Renal cortical epithelial cell (primary cell): ENCODE measurements at regions not wholly inside any gene's neighbourhood (a gene's known extent, or its start where the extent isn't known, plus 50 kb on each side); places are given as distances from the start of the nearest gene placed in this dataset.
"Not testable (repeated sequence)": the region's sequence is repeated elsewhere in the genome, so short reads cannot be mapped to it uniquely, and the experiment has no call there.

Experiments used
- DNase-seq: peaks from one replicate; pipeline ENCODE4 v3.0.0-alpha.2; 2011; ENCODE audit warnings: low read depth

DNA sequence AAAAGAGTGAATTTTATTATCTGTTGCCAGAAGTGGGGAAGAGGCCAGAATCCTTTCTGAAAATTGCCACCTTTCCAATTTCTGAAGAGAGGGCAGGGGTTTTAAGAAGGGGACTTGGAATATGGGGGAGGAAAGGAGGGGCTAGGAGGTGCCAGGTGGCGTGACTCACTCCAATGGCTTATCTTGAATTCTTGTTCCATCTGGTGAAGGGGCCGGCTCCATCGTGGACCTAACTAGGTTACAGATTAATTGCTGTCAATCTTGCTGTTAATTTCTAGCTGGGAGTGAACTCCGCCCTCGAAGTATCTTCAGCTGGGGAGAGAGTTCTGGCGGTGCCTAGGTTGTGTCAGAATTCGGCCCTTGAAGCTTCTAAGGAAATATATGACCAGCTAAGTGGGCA is 138.7 kb downstream of the YTHDC2 start:
- DNase-seq = no peak

- no peak for DNase-seq
These were observed 141.3 kb downstream of the YTHDC2 start for GRCh38 chr5:113654828-113655227.

DNA sequence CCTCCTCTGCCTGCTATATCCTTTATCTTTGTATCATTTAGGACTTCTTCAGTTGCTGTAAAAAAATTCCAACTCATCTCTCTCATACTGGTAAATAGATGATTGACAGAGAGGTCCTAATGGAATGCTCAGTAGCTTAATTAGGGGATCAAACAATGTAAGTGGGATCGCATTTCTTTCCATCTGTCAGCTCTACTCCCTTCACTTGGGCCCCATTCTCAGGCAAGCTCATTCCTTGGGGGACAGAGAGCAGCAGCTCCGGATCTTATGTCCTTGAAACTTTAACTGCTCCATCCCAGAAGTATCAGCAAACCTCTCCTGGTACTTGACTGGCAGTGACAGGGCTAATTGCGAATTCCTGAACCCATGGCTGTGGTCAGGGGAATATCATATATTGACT is 146.7 kb downstream of the YTHDC2 start:
- DNase-seq = no peak

GRCh38 chr5:113660706-113661250 is 147.3 kb downstream of the YTHDC2 start:
- DNase-seq = no peak

DNA sequence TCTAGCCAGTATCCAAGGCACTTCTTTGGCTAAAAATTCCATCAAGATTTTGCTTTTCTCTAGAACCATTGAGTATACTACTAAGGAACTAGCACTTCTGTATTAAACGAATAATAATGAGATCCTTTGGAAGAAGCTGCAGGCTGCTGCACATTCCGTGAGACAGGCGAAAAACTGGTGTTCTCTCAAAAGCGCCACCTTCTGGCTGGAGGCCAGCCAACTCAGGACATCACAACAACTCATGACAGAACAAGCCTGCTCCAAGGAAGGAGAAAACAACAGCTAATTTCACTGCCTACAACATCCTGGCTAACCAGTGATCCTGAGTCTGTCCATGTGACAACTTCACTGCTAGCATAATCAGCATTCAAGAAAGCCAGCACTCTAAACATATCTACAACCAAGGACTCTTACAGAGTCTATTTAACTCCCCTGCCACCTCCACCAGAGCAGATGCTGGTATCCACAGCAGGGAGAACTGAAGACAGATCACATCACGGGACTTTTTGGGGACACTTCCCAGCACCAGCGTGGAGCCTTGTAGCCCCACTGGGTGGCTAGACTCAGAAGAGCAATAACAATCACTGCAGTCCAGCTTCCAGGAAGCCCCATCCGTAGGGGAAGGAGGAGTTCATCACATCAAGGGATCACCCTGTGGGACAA is 150.5 kb downstream of the YTHDC2 start:
- DNase-seq = peak; percentile 18

GRCh38 chr5:113673041-113673440 is 159.5 kb downstream of the YTHDC2 start:
- no peak for DNase-seq

DNA sequence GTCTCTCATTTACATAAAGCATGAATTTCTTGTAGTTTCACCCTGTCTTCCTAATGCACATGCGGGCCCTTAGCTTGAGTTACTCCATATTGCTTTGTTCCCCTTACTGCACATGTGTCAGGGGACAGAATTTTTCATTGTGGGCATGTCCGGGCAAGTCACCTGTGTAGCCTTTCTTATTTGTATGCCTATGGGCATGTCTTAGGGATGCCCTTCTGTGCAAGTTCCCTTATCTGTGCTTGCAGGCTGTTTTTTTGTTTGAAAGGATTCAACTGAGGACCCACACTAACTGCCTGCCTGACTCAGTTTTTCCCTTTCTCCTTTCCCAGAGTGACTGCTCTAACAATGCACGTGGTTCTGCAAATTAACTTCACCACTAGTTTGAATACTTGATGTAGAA is 161.7 kb downstream of the YTHDC2 start:
- DNase-seq = no peak

GRCh38 chr5:113678202-113678601 is 164.7 kb downstream of the YTHDC2 start:
- no peak for DNase-seq

DNA sequence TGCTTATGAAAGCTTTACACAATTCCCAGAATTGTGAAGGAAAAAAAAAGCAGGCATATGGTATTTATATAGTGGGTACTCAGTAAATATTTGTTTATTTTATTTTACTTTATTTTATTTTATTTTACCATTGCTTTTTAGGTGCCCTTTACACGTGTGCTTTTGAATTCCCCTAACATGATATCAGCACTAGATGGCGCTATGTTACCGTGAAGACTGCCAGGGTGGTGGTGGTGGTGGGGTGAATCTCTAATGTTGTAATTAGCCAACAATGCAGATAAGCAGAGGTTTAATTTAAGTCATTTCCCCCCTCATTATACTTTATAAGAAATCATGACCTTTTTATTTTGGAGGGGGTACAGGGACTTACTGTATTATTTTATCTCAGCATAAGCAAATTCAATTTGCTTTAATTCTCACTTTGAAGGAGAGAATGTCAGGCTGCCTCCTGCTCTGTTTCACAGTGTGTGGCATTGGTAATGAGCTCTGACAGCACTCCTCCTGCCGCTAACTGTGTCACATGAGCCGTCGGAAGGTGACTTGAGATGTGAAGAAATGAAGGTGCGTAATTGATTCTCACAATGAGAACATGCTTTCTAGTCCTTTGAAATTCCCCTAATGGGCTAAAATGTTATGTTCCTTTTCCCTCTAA is 165.6 kb downstream of the YTHDC2 start:
- DNase-seq = peak; percentile 27

- DNase-seq = no peak
These were observed 167.0 kb downstream of the YTHDC2 start for GRCh38 chr5:113680534-113680933.

GRCh38 chr5:113682497-113683136 is 169.1 kb downstream of the YTHDC2 start:
- no peak for DNase-seq

GRCh38 chr5:113683211-113683610 is 169.7 kb downstream of the YTHDC2 start:
- DNase-seq = no peak

GRCh38 chr5:113686599-113686998 is 173.1 kb downstream of the YTHDC2 start:
- no peak for DNase-seq

GRCh38 chr5:113689647-113690046 is 176.2 kb downstream of the YTHDC2 start:
- DNase-seq = no peak

- no peak for DNase-seq
These were observed 179.0 kb downstream of the YTHDC2 start for GRCh38 chr5:113692466-113692865.

DNA sequence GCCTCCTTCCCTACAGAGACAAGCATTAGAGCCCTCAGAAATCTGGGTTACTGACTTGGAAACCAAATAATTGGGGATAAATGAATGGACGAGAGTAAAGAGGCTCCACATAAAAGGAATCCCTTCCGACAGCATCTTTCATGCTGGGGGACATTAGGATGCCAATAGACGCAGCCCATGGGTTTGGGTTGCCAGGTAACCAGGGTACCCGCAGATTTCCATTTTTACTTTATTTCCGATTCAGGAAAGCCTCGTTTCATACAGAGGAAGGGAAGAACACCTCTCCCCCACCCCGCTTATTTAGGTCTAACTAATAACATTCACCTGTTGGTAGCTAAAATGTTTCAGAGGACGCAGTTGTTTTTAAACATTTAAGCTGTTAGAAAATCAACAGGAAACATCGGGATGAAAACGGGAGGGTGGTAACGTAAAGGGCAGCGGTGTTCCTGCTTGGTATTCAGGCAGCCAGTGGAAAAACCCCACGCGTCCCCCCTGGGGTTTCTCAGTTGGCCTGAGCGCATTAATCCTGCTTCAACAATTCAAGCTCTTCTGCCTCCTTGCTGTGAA is 179.5 kb downstream of the YTHDC2 start:
- no peak for DNase-seq

- DNase-seq = no peak
These were observed 180.2 kb downstream of the YTHDC2 start for GRCh38 chr5:113693701-113694100.

DNA sequence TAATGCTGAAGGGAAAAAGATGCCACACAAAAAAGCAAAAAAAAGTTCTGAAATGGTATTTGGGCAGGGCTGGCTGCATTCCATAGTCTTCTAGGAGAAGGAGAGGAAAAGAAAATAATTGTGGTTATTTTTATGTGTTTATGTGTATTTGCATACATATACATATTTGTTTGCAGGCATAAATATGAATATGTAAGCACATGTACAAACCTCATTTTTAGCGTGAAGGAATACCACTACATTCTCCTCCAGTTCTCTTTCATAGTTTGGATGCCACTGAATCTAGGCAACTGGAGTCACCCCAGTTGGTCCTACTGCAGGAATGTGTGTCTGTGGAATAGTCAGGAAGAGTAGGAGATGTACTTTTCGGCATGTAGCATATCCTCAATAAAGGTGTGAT is 181.1 kb downstream of the YTHDC2 start:
- no peak for DNase-seq

GRCh38 chr5:113703266-113703665 is 189.8 kb downstream of the YTHDC2 start:
- no peak for DNase-seq

- no peak for DNase-seq
These were observed 192.2 kb downstream of the YTHDC2 start for GRCh38 chr5:113705657-113706056.

DNA sequence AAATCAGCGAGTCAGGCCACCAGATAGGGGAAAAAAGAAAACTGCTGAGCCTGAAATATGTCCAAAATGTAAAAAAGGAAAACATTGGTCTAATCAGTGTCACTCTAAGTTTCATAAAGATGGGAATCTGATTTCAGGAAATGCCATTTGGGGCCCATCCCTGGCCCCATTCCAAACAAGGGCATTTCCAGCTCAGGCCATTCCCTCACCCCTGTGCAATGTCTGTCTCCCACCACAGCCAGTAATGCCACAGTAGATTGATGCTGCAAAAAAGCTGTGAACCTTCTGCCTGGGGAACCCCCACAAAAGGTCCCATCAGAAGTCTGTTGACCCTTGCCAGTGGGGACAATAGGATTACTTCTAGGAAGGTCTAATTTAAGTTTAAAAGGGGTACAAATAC is 199.6 kb downstream of the YTHDC2 start:
- DNase-seq = no peak

DNA sequence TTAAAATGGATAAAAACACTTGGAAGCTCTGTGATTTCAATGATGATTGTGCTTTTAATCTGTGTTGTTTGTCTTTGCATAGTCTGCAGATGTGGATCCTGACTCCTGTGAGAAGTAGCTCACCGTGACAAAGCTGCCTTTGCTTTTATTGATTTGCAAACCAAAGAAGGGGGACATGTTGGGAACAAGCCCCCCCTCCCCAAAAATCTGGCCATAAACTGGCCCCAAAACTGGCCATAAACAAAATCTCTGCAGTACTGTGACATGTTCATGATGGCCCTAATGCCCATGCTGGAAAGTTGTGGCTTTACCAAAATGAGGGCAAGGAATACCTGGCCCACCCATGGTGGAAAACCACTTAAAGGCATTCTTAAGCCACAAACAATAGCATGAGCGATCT is 202.4 kb downstream of the YTHDC2 start:
- not testable (repeated sequence) for DNase-seq

DNA sequence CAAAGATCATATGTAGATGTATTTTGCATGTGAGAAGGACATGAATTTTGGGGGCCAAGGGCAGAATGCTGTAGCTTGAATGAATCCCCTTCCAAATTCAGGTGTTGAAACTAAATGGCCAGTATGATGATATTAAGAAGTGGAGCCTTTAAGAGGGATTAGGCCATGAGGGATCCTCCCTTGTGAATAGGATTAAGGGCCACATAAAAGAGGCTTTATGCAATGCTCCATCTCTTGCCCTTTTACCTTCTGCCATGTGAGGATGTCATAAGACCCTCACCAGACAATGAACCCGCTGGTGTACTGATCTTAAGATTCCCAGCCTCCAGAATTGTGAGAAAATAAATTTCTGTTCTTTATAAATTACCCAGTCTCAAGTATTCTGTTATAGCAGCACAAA is 206.1 kb downstream of the YTHDC2 start:
- no peak for DNase-seq
